ENCODE measurements at regions not wholly inside any gene's neighbourhood (a gene's known extent, or its start where the extent isn't known, plus 50 kb on each side); places are given as distances from the start of the nearest gene placed in this dataset.
"Not testable (repeated sequence)": the region's sequence is repeated elsewhere in the genome, so short reads cannot be mapped to it uniquely, and the experiment has no call there.

- no peak overlapping the region for H3K9ac ChIP-seq
- H3K4me3 ChIP-seq (ENCODE audit: low read depth, low read length): no peak overlapping the region
- no peaks in the 10 kb centered on the region for H3K79me2 ChIP-seq
- no peak overlapping the region for H2AFZ ChIP-seq
- no peaks in the 10 kb centered on the region for H3K27me3 ChIP-seq (ENCODE audit: control insufficient read depth, insufficient read depth, low read length)
- no peak overlapping the region for H3K4me2 ChIP-seq (ENCODE audit: low read length)
- H3K36me3 ChIP-seq (ENCODE audit: control insufficient read depth, insufficient read depth, low read length): no peaks in the 10 kb centered on the region
- H3K9me3 ChIP-seq (ENCODE audit: control insufficient read depth, low read length): no peaks in the 10 kb centered on the region
- no peak overlapping the region for H3K27ac ChIP-seq
- H3K4me1 ChIP-seq: no peaks in the 10 kb centered on the region
- no peak for TF ChIP-seq CTCF (IDR thresholded peaks at IDR 0.05)
Measured at GRCh38 chr5:101253096-101253495, 350.0 kb upstream of the ST8SIA4 start.

GRCh38 chr5:101244621-101245020 is 341.5 kb upstream of the ST8SIA4 start:
- Histone ChIP-seq H3K9me3 (ENCODE audit: control insufficient read depth, low read length) (no peaks in the 10 kb centered on the region), H3K27ac (no peak overlapping the region), H3K27me3 (ENCODE audit: control insufficient read depth, insufficient read depth, low read length) (no peaks in the 10 kb centered on the region), H3K4me3 (ENCODE audit: low read depth, low read length) (no peak overlapping the region), H2AFZ (no peak overlapping the region), H3K4me1 (no peaks in the 10 kb centered on the region), H3K4me2 (ENCODE audit: low read length) (no peak overlapping the region), H3K79me2 (no peaks in the 10 kb centered on the region), H3K9ac (no peak overlapping the region), H3K36me3 (ENCODE audit: control insufficient read depth, insufficient read depth, low read length) (no peaks in the 10 kb centered on the region)
- no peak for TF ChIP-seq CTCF (IDR thresholded peaks at IDR 0.05)

- H2AFZ ChIP-seq: no peak overlapping the region
- no peak overlapping the region for H3K27ac ChIP-seq
- no peaks in the 10 kb centered on the region for H3K36me3 ChIP-seq (ENCODE audit: control insufficient read depth, insufficient read depth, low read length)
- H3K4me2 ChIP-seq (ENCODE audit: low read length): no peak overlapping the region
- no peak overlapping the region for H3K4me3 ChIP-seq (ENCODE audit: low read depth, low read length)
- no peaks in the 10 kb centered on the region for H3K4me1 ChIP-seq
- H3K27me3 ChIP-seq (ENCODE audit: control insufficient read depth, insufficient read depth, low read length): no peaks in the 10 kb centered on the region
- TF ChIP-seq CTCF (IDR thresholded peaks at IDR 0.05): no peak
- no peaks in the 10 kb centered on the region for H3K9me3 ChIP-seq (ENCODE audit: control insufficient read depth, low read length)
- H3K9ac ChIP-seq: no peak overlapping the region
- no peaks in the 10 kb centered on the region for H3K79me2 ChIP-seq
Measured at GRCh38 chr5:101212942-101213514, 309.9 kb upstream of the ST8SIA4 start.

- H3K9me3 ChIP-seq (ENCODE audit: control insufficient read depth, low read length): no peaks in the 10 kb centered on the region
- H3K79me2 ChIP-seq: no peaks in the 10 kb centered on the region
- no peak overlapping the region for H3K9ac ChIP-seq
- no peak overlapping the region for H3K27ac ChIP-seq
- H3K36me3 ChIP-seq (ENCODE audit: control insufficient read depth, insufficient read depth, low read length): no peaks in the 10 kb centered on the region
- no peak overlapping the region for H3K4me2 ChIP-seq (ENCODE audit: low read length)
- H2AFZ ChIP-seq: no peak overlapping the region
- H3K27me3 ChIP-seq (ENCODE audit: control insufficient read depth, insufficient read depth, low read length): no peaks in the 10 kb centered on the region
- no peak for TF ChIP-seq CTCF (IDR thresholded peaks at IDR 0.05)
- no peaks in the 10 kb centered on the region for H3K4me1 ChIP-seq
- H3K4me3 ChIP-seq (ENCODE audit: low read depth, low read length): no peak overlapping the region
Measured at GRCh38 chr5:101206534-101206933, 303.5 kb upstream of the ST8SIA4 start.

- H3K4me2 ChIP-seq (ENCODE audit: low read length); H3K9me3 ChIP-seq (ENCODE audit: control insufficient read depth, low read length); H3K9ac ChIP-seq; H3K79me2 ChIP-seq; H3K4me1 ChIP-seq; H3K36me3 ChIP-seq (ENCODE audit: control insufficient read depth, insufficient read depth, low read length); H3K27ac ChIP-seq; H2AFZ ChIP-seq; H3K27me3 ChIP-seq (ENCODE audit: control insufficient read depth, insufficient read depth, low read length); H3K4me3 ChIP-seq (ENCODE audit: low read depth, low read length): not testable (repeated sequence)
Measured at GRCh38 chr5:101205065-101205464, 302.0 kb upstream of the ST8SIA4 start.

GRCh38 chr5:101180365-101180764 is 277.3 kb upstream of the ST8SIA4 start:
- not testable (repeated sequence) for H2AFZ ChIP-seq; H3K27me3 ChIP-seq (ENCODE audit: control insufficient read depth, insufficient read depth, low read length); H3K9me3 ChIP-seq (ENCODE audit: control insufficient read depth, low read length); H3K27ac ChIP-seq; H3K79me2 ChIP-seq; H3K4me2 ChIP-seq (ENCODE audit: low read length); H3K4me3 ChIP-seq (ENCODE audit: low read depth, low read length); H3K36me3 ChIP-seq (ENCODE audit: control insufficient read depth, insufficient read depth, low read length); H3K9ac ChIP-seq; H3K4me1 ChIP-seq
